Fibroblast of lung (primary cell): ENCODE measurements at regions not wholly inside any gene's neighbourhood (a gene's known extent, or its start where the extent isn't known, plus 50 kb on each side); places are given as distances from the start of the nearest gene placed in this dataset.

Experiments used
- CTCF ChIP-seq, 2 donors: IDR thresholded peaks in 1 of 2; conservative IDR thresholded peaks in 1 of 2; 1 replicate in 1 of 2; 2 replicates in 1 of 2; pipeline ENCODE4 v1.5.1; 2011 to 2012; ENCODE audit warnings: low read length in 2 of 2, control low read depth in 1 of 2, inconsistent platforms in 1 of 2, low read depth in 1 of 2, mild to moderate bottlenecking in 1 of 2
- EZH2 ChIP-seq: IDR thresholded peaks from 2 replicates; pipeline ENCODE4 v1.5.1; 2012; ENCODE audit warnings: low read length, control low read depth, mild to moderate bottlenecking; ENCODE audit errors: missing control alignments

- no peak for TF ChIP-seq CTCF (conservative IDR thresholded peaks at IDR 0.05 in 1 of 2, IDR thresholded peaks at IDR 0.05 in 1 of 2; ENCODE audit: low read depth in 1 of 2, low read length in 2 of 2)
- no peak for TF ChIP-seq EZH2
Measured at GRCh38 chr5:102139029-102139428, 157.1 kb downstream of the SLCO4C1 start.
